ENCODE measurements at regions not wholly inside any gene's neighbourhood (a gene's known extent, or its start where the extent isn't known, plus 50 kb on each side); places are given as distances from the start of the nearest gene placed in this dataset.
A peak's percentile ranks its signal among the peaks of the same experiment; 100 is the strongest.

DNA sequence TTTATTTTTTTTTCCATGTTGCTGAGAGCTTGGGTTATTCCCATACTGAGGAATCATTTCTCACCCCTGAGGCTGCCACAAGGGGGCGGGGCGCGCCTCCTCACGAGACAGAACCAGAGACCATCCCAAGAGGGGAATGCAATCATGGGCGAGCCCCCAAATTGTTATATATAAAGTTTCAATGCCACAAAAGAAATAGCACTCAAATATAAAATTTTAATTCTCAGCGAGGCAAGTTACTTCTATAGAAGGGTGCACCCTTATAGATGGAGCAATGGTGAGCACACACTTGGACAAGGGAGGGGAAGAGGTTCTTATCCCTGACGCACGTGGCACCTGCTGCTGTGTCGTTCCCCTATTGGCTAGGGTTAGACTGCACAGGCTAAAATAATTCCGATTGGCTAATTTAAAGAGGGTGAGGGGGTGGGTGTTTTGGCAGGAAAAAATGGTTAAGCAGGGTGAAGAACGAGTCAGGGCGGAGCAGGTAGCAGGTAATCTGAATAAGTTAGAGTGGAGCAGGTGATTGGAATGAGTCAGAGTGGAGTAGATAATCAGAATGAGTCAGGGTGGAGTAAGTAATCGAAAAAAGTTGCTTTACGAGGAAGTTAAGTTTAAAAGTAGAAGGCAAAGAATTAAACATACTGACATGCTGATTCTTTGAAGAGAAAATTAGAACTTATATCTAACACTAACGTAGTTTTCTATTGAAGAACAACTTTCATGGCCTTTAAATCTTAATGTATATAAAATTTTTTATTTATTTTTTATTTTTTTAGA, 177.5 kb downstream of the MTCL1 start (continued):
- TF ChIP-seq, protein P1, sequence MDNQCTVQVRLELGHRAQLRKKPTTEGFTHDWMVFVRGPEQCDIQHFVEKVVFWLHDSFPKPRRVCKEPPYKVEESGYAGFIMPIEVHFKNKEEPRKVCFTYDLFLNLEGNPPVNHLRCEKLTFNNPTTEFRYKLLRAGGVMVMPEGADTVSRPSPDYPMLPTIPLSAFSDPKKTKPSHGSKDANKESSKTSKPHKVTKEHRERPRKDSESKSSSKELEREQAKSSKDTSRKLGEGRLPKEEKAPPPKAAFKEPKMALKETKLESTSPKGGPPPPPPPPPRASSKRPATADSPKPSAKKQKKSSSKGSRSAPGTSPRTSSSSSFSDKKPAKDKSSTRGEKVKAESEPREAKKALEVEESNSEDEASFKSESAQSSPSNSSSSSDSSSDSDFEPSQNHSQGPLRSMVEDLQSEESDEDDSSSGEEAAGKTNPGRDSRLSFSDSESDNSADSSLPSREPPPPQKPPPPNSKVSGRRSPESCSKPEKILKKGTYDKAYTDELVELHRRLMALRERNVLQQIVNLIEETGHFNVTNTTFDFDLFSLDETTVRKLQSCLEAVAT (IDR thresholded peaks at IDR 0.05) = peak in 1 of 2 experiments; percentile 57; a peak in 1 of 4 replicates
- no peak for TF ChIP-seq SOX6 (IDR thresholded peaks at IDR 0.05)
- no peak for TF ChIP-seq POLR2AphosphoS5 (IDR thresholded peaks at IDR 0.05; ENCODE audit: control insufficient read depth, insufficient read depth, low read depth, low read length)
- TF ChIP-seq HMG20B (CRISPR knock-in tag; IDR thresholded peaks at IDR 0.05) = no peak
- no peak for TF ChIP-seq NR4A1 (CRISPR knock-in tag; IDR thresholded peaks at IDR 0.05)
- TF ChIP-seq NR4A1 (tag; IDR thresholded peaks at IDR 0.05) = 0 out of 2 replicates have a peak, but pooled peaks have one; percentile 44
- no peak for TF ChIP-seq TGIF2 (CRISPR knock-in tag; IDR thresholded peaks at IDR 0.05)
- TF ChIP-seq, protein P2, sequence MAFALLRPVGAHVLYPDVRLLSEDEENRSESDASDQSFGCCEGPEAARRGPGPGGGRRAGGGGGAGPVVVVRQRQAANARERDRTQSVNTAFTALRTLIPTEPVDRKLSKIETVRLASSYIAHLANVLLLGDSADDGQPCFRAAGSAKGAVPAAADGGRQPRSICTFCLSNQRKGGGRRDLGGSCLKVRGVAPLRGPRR (CRISPR knock-in tag; IDR thresholded peaks at IDR 0.05) = no peak
- TF ChIP-seq NCOR1 (IDR thresholded peaks at IDR 0.05) = 0 out of 2 replicates have a peak, but pooled peaks have one; percentile 14
- peak; percentile 68 for TF ChIP-seq HDAC2 (IDR thresholded peaks at IDR 0.05)
- no peak for TF ChIP-seq RBM39 (optimal IDR thresholded peaks at IDR 0.05; ENCODE audit: low read depth, low read length)
- no peak for TF ChIP-seq ZNF124 (CRISPR knock-in tag; IDR thresholded peaks at IDR 0.05)
- TF ChIP-seq C11orf30 (IDR thresholded peaks at IDR 0.05; ENCODE audit: low read depth) = peak; percentile 62
- peak; percentile 54 for TF ChIP-seq ASH1L (IDR thresholded peaks at IDR 0.05; ENCODE audit: borderline replicate concordance, low read depth, partially characterized antibody)
- TF ChIP-seq ZKSCAN3 (CRISPR knock-in tag; IDR thresholded peaks at IDR 0.05) = no peak
- peak; percentile 38; the same call in 1 of the 2 replicates for TF ChIP-seq NFIC (IDR thresholded peaks at IDR 0.05)
- TF ChIP-seq, protein P3, sequence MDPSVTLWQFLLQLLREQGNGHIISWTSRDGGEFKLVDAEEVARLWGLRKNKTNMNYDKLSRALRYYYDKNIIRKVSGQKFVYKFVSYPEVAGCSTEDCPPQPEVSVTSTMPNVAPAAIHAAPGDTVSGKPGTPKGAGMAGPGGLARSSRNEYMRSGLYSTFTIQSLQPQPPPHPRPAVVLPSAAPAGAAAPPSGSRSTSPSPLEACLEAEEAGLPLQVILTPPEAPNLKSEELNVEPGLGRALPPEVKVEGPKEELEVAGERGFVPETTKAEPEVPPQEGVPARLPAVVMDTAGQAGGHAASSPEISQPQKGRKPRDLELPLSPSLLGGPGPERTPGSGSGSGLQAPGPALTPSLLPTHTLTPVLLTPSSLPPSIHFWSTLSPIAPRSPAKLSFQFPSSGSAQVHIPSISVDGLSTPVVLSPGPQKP (CRISPR knock-in tag; IDR thresholded peaks at IDR 0.05) = no peak
- no peak for TF ChIP-seq ZNF444 (CRISPR knock-in tag; IDR thresholded peaks at IDR 0.05)
- TF ChIP-seq HLTF (IDR thresholded peaks at IDR 0.05) = 0 out of 2 replicates have a peak, but pooled peaks have one; percentile 80
- TF ChIP-seq ESRRB (CRISPR knock-in tag; IDR thresholded peaks at IDR 0.05; ENCODE audit: borderline replicate concordance) = no peak
- TF ChIP-seq MTA3 (IDR thresholded peaks at IDR 0.05; ENCODE audit: borderline replicate concordance) = no peak; the same call in 1 of the 2 replicates
- TF ChIP-seq GATA2 (CRISPR knock-in tag; IDR thresholded peaks at IDR 0.05) = no peak
- peak; percentile 50 for TF ChIP-seq CEBPB (tag; IDR thresholded peaks at IDR 0.05)
- no peak for TF ChIP-seq CHD2 (IDR thresholded peaks at IDR 0.05; ENCODE audit: low read depth, low read length)
- TF ChIP-seq, protein P4, sequence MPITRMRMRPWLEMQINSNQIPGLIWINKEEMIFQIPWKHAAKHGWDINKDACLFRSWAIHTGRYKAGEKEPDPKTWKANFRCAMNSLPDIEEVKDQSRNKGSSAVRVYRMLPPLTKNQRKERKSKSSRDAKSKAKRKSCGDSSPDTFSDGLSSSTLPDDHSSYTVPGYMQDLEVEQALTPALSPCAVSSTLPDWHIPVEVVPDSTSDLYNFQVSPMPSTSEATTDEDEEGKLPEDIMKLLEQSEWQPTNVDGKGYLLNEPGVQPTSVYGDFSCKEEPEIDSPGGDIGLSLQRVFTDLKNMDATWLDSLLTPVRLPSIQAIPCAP (CRISPR knock-in tag; IDR thresholded peaks at IDR 0.05; ENCODE audit: borderline replicate concordance) = no peak
- TF ChIP-seq FOSL1 (tag; conservative IDR thresholded peaks at IDR 0.05) = peak; percentile 96
- TF ChIP-seq ZNF589 (CRISPR knock-in tag; IDR thresholded peaks at IDR 0.05; ENCODE audit: low read depth) = no peak
- no peak for TF ChIP-seq COPS2 (conservative IDR thresholded peaks at IDR 0.05)
- peak; percentile 46; the same call in 1 of the 2 replicates for TF ChIP-seq MBD2 (IDR thresholded peaks at IDR 0.05; ENCODE audit: borderline replicate concordance, low read depth)

Measured in K562 (cell line).